GM10266 (cell line): ENCODE measurements at regions not wholly inside any gene's neighbourhood (a gene's known extent, or its start where the extent isn't known, plus 50 kb on each side); places are given as distances from the start of the nearest gene placed in this dataset.

ENCODE experiments used
- DNase-seq: peaks from one replicate; pipeline ENCODE4 v3.0.0; 2012; ENCODE audit errors: extremely low spot score
- CTCF ChIP-seq: IDR thresholded peaks from 2 replicates; pipeline ENCODE4 v1.5.1; 2012; ENCODE audit warnings: mild to moderate bottlenecking, low read depth; ENCODE audit not compliant: control insufficient read depth, insufficient read depth; ENCODE audit errors: missing control alignments

- TF ChIP-seq CTCF, result no peak
- no peak for DNase-seq
Observed at GRCh38 chr5:29239606-29240005, 1953.9 kb upstream of the CDH6 start.

DNA sequence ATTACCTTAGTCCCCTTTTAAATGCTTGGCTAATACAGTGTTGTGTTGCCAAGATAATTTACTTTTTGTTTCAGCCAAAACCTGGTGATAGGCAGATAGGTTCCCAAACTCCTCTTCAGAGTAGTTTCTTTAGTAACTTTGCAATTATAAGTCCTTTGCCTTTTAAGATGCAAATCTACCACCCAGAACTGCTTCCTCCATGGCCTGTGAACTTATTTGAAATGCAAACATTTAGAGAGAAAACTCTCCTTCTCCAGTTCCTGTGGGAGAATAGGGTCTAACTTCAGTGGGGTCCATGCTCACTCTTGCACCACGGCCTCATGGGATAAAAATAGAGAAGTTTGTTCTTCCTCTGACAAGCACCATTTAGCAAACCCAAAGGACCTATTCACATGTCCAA is 1955.4 kb upstream of the CDH6 start:
- no peak for TF ChIP-seq CTCF

DNA sequence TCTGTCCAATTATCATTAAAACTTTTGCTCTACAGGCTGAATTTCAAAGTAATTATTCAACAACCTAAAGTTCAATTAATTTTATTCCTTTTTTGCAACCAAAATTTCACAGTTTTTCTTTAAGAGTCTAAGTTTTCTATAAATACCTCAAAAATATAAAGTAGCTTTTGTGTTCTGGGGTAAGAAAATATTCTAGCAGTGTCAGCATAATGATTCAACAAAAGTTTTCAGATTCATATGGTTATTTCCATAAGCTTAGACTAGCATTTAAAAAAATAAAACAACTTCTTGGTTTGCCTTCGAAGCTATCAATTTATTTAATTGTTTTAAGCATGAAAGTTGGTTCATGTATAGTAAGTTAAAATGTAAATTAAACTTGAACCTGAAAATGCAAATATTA is 1962.3 kb upstream of the CDH6 start:
- no peak for TF ChIP-seq CTCF
- DNase-seq, result no peak

More for the DNA sequence above, 1955.4 kb upstream of the CDH6 start:
- DNase-seq, result no peak

GRCh38 chr5:29230591-29230990 is 1962.9 kb upstream of the CDH6 start:
- TF ChIP-seq CTCF, result no peak

DNA sequence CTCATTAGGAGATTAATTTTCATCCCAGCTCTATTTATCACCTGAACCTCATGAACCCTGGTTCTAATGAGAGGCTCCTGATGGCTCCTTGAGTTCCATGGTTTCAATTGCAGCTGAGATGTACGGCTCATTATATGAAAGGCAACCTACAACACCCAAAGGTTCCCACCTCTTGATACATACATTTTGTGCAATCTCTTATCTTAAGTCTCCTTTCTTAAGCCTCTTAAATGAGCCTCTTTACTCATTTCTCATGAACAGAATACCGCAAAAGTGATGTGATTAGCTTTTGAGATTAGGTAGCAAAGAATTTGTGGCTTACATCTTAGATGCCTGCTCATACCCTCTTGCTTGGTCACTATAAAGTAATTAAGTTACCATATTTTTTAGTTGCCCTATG is 1964.0 kb upstream of the CDH6 start:
- TF ChIP-seq CTCF, result no peak
- no peak for DNase-seq

More at GRCh38 chr5:29230591-29230990, 1962.9 kb upstream of the CDH6 start:
- DNase-seq, result no peak

DNA sequence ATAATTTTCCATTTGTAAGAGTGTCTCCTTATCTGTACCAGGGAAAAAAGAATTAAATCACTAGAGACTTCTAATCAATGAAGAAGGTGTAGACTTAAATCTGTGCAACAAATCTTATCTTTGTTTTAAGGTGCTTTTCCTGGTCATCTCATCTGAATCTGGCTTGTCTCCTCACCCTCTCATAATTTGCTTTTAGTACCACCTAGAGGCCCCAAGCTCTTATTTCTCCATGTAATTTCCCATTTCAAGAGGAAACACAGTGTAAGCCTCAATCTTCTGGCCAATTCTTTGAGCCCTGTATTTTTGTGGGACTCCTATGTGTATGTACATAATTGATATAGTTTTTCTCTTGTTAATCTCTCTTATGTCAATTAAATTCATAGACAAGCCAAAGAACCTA is 1975.3 kb upstream of the CDH6 start:
- TF ChIP-seq CTCF, result no peak
- DNase-seq, result no peak

DNA sequence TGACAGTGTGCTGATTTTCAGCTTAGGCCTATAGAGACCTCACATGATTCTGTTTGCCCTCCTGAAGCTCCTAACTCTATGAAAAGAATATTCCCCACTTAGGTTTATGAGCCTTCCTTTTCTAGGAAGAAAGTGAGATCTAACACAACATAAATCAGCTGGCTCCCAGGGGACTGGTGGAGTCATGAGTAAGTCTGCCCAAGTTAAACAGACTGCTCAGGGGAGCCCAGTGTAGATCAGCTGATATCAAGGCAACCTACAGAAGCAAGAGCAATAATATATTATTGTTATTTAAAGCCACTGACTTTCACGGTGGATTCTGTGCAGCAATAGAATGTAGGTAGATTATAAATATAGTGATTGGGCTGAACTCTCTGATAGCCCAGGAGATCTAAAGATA is 1978.6 kb upstream of the CDH6 start:
- DNase-seq, result no peak
- TF ChIP-seq CTCF, result no peak
